ENCODE measurements at regions not wholly inside any gene's neighbourhood (a gene's known extent, or its start where the extent isn't known, plus 50 kb on each side); places are given as distances from the start of the nearest gene placed in this dataset.
"Not testable (repeated sequence)": the region's sequence is repeated elsewhere in the genome, so short reads cannot be mapped to it uniquely, and the experiment has no call there.

GRCh38 chr9:97096793-97097192, 57.9 kb upstream of the CTSV start:
- no peaks in the 10 kb centered on the region for H3K4me1 ChIP-seq (ENCODE audit: control insufficient read depth, insufficient read depth, low read length)

GRCh38 chr9:97089361-97089760, 50.4 kb upstream of the CTSV start:
- not testable (repeated sequence) for H3K4me1 ChIP-seq (ENCODE audit: control insufficient read depth, insufficient read depth, low read length)

More at GRCh38 chr9:97096793-97097192, 57.9 kb upstream of the CTSV start:
- no peak overlapping the region for H3K27ac ChIP-seq (ENCODE audit: extremely low read depth, low read depth, low read length)
- POLR2A ChIA-PET, result no interaction called here
- CTCF ChIA-PET, result interaction anchor here (0.6 kb wide), 1 partner anchor 308 kb away, joined by 3 read pairs; no protein-coding TSS in a partner anchor
- no peaks in the 10 kb centered on the region for H3K9me3 ChIP-seq (ENCODE audit: control insufficient read depth, insufficient read depth, low read depth, low read length)
- TF ChIP-seq KLF16 (tag by site-specific recombination; IDR thresholded peaks at IDR 0.05) (no peak), TSHZ1 (tag by site-specific recombination; IDR thresholded peaks at IDR 0.05; ENCODE audit: borderline replicate concordance) (no peak), ZBTB17 (tag by site-specific recombination; IDR thresholded peaks at IDR 0.05) (no peak), ZNF274 (IDR thresholded peaks at IDR 0.05; ENCODE audit: low read length) (no peak), ZNF274 (tag by site-specific recombination; IDR thresholded peaks at IDR 0.05; ENCODE audit: borderline replicate concordance) (no peak), ZNF121 (tag by site-specific recombination; IDR thresholded peaks at IDR 0.05) (no peak)
- H3K4me3 ChIP-seq (ENCODE audit: low read depth, low read length), result no peak overlapping the region
- no peaks in the 10 kb centered on the region for H3K36me3 ChIP-seq (ENCODE audit: control insufficient read depth in 2 of 2, insufficient read depth in 1 of 2, low read length in 2 of 2)

More at GRCh38 chr9:97089361-97089760, 50.4 kb upstream of the CTSV start:
- not testable (repeated sequence) for H3K4me3 ChIP-seq (ENCODE audit: low read depth, low read length); H3K9me3 ChIP-seq (ENCODE audit: control insufficient read depth, insufficient read depth, low read depth, low read length); H3K27ac ChIP-seq (ENCODE audit: extremely low read depth, low read depth, low read length); H3K36me3 ChIP-seq (ENCODE audit: control insufficient read depth in 2 of 2, insufficient read depth in 1 of 2, low read length in 2 of 2)
- CTCF ChIA-PET, result interaction anchor here (0.6 to 2.7 kb wide), 4 partner anchors 14 to 533 kb away, joined by 3 to 9 read pairs (median 4); no protein-coding TSS in a partner anchor
- POLR2A ChIA-PET, result interaction anchor here (0.6 to 0.7 kb wide), 2 partner anchors 52 to 231 kb away, joined by 3 read pairs; no protein-coding TSS in a partner anchor
